ENCODE measurements at regions not wholly inside any gene's neighbourhood (a gene's known extent, or its start where the extent isn't known, plus 50 kb on each side); places are given as distances from the start of the nearest gene placed in this dataset.

DNA sequence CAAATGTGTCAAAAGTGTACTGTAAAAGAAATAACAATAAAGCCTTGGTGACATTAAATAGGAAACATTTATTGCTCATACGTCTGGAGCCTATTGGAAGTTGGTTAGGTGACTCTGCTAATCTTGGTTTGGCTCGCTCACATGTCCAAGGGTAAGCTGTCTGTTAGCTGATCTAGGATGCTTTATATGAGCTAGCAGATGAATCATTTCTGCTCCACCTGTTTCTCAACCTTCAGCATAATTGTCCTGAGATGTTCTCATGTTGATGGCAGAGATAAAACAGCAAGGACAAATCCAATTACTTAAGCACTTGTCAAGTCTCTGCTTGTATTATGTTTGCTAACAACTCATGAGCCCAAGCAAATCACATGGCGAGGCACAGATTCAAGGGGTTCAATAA, 56.0 kb upstream of the CD53 start:
- no peak overlapping the region for H3K4me3 ChIP-seq (ENCODE audit: low read length)
- TF ChIP-seq, protein P1, sequence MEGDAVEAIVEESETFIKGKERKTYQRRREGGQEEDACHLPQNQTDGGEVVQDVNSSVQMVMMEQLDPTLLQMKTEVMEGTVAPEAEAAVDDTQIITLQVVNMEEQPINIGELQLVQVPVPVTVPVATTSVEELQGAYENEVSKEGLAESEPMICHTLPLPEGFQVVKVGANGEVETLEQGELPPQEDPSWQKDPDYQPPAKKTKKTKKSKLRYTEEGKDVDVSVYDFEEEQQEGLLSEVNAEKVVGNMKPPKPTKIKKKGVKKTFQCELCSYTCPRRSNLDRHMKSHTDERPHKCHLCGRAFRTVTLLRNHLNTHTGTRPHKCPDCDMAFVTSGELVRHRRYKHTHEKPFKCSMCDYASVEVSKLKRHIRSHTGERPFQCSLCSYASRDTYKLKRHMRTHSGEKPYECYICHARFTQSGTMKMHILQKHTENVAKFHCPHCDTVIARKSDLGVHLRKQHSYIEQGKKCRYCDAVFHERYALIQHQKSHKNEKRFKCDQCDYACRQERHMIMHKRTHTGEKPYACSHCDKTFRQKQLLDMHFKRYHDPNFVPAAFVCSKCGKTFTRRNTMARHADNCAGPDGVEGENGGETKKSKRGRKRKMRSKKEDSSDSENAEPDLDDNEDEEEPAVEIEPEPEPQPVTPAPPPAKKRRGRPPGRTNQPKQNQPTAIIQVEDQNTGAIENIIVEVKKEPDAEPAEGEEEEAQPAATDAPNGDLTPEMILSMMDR (conservative IDR thresholded peaks at IDR 0.05; ENCODE audit: low read length): no peak
- DNase-seq (ENCODE audit: low read depth): no peak

DNA sequence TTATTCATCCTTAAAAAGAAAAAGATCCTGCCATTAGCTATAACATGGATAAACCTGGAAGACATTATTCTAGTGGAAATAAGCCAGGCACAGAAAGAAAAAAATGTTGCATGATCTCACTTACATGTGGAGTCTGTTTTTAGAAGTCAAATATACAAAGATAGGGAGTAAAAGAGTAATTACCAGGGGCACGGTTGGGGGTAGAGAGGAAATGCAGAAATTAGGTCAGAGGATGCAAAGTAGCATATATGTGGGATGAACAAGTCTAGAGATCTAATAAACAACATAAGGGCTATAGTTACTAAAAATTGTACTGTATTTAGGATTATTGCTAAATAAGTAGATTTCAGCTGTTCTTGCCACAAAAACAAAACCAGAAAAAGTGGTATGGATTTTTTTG, 61.4 kb upstream of the CD53 start:
- TF ChIP-seq, protein P1 (conservative IDR thresholded peaks at IDR 0.05; ENCODE audit: low read length): no peak
- H3K4me3 ChIP-seq (ENCODE audit: low read length): no peak overlapping the region
- DNase-seq (ENCODE audit: low read depth): no peak

DNA sequence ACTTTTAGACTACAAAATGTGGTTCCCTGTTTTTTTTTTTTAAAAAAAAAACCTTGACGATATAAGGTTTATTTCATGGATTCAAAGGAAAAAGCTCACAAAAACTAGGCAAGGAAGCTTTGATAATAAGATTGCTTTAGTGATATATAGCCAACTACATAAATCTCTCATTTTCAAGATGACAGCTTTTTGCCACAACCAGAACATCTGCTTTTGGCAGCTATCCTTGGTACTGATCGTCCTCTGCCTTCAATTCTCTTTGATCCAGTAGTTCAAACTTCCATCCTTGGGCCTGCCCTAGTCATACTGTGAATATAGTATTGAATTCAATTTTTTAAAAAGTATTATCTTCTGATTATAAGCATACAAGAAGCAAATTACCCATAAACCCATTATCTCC, 72.9 kb upstream of the CD53 start:
- no peak overlapping the region for H3K4me3 ChIP-seq (ENCODE audit: low read length)
- no peak for DNase-seq (ENCODE audit: low read depth)
- TF ChIP-seq, protein P1 (conservative IDR thresholded peaks at IDR 0.05; ENCODE audit: low read length): no peak

DNA sequence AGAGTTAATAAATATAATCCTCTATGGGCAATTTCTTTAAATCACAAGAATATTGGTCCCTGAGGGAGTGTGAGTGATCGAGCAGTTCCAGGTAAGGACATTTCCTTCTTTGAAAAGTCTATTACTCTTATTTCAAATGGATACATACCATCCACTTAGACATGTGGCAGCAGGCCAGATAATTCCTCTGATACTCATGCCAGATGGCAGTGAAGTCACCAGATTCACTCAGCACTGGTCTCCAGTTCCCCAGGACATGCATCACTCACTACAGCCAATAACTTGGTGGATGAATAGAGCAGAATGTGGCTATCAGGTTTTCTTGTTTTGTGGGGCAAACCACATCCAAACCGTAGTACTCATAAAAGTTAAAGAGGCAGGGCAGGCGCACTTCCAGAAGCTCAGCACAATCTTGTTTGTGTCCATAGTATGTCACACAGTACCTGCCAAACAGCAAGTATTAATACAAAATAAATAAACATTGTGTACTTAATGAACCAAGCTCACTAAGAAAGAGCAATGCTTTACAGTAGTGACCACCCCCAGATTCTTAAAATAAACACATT, 74.2 kb upstream of the CD53 start:
- TF ChIP-seq, protein P1 (conservative IDR thresholded peaks at IDR 0.05; ENCODE audit: low read length): no peak
- DNase-seq (ENCODE audit: low read depth): no peak

DNA sequence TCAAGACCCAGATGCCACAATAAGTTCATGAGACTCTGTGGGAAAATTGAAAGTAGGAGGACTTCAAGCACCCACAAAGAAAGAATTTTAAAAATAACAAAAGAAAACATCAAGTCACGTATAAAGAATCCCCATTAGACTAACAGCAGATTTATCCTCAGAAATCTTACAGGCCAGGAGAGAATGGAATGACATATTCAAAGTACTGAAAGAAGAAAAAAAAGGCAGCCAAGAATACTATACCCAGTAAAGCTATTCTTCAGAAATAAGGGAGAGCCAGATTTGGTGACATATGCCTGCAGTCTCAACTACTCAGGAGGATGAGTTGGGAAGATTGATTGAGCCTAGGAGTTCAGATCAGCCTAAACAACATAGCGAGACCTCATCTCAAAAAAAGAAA, 84.3 kb upstream of the CD53 start:
- H3K4me3 ChIP-seq (ENCODE audit: low read length): no peak overlapping the region
- DNase-seq (ENCODE audit: low read depth): no peak
- TF ChIP-seq, protein P1 (conservative IDR thresholded peaks at IDR 0.05; ENCODE audit: low read length): no peak

More for the DNA sequence above, 74.2 kb upstream of the CD53 start:
- no peak overlapping the region for H3K4me3 ChIP-seq (ENCODE audit: low read length)

DNA sequence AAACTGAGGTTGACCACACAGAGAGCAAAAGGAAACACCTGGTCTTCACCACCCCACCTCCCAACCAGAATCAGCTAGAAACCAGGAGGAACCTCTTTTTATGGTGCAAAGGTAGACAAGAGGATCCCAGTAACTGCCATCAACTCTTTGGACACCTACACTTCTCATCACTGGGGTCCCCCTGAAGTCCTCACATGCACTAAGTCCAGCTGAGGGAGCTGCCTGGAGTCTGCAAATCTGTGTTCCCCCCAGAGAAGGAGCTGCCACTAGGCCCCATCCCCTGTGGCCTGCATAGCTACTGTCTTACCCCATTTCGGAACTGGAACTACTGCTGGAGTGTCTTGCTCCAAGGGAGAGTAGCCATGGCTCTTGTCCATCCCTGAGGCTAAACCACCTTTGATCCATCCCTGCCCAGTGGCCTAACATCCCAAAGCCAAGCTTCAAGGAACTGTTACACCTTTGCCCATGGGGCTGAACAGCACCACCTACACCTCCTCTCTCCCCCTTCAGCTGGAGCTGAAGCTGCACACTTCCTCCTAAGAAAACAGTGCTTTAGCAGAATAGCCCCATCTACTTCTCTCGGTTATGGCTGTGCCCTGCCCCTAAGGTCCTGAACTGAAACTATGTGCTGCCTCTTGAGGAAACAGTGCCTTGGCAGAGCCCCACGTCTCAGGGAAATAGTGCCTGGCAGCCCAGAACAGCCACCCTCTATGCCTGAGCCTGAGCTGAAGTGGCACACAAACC, 85.4 kb upstream of the CD53 start:
- no peak overlapping the region for H3K4me3 ChIP-seq (ENCODE audit: low read length)
- no peak for DNase-seq (ENCODE audit: low read depth)

More for the DNA sequence above, 85.4 kb upstream of the CD53 start:
- TF ChIP-seq, protein P1 (conservative IDR thresholded peaks at IDR 0.05; ENCODE audit: low read length): no peak

Data from AG10803 (cell line).